NCI-H2171 treated with DMSO at 0.1 percent for 48 hours (cell line): ENCODE measurements at regions not wholly inside any gene's neighbourhood (a gene's known extent, or its start where the extent isn't known, plus 50 kb on each side); places are given as distances from the start of the nearest gene placed in this dataset.
A peak's percentile ranks its signal among the peaks of the same experiment; 100 is the strongest.

Source experiments
- DNase-seq: peaks from one replicate; lab custom pipeline; 2025; lab: John Stamatoyannopoulos, UW

DNA sequence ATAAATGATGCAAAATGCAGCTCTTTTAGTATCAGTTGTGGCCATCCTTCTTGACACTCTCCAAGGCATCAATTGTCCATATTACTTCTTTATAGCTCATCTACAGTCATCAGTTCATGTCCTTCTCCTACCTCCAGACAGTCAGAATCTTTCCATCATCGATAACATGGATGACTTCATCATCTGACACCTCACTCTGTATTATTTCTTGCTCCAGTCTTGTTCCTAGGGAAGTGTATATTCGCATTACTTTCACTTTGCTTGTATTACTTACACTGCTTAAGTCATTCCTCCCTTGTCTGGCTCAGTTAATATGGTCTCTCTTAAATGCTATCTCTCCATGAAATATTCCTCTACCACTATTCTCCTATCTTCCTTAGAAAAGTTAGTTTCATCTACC, 999.1 kb upstream of the SLC10A2 start:
- no peak for DNase-seq

GRCh38 chr13:104057861-104058260, 991.6 kb upstream of the SLC10A2 start:
- DNase-seq, result no peak

DNA sequence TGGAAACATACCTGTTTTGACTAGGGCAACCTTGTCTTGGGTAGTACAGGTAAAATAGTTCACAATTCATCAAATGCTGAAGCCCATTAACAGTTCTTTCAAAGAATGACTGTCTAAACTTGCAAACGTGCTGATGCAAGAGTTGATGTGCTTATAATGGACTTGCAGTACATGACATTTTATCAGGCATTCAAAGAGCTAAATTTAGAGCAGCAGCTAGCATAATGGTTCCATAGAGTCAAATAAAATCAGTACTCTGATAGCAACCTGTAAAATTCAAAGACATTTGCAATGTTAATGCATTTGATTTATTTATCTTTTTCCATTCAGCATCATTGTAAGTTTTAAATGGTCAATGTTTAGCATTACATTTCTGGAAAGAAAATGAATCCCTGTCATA, 979.7 kb upstream of the SLC10A2 start:
- no peak for DNase-seq

- no peak for DNase-seq
Measured at GRCh38 chr13:104043184-104043583, 977.0 kb upstream of the SLC10A2 start.

- DNase-seq, result no peak
Measured at GRCh38 chr13:104034891-104035290, 968.7 kb upstream of the SLC10A2 start.

DNA sequence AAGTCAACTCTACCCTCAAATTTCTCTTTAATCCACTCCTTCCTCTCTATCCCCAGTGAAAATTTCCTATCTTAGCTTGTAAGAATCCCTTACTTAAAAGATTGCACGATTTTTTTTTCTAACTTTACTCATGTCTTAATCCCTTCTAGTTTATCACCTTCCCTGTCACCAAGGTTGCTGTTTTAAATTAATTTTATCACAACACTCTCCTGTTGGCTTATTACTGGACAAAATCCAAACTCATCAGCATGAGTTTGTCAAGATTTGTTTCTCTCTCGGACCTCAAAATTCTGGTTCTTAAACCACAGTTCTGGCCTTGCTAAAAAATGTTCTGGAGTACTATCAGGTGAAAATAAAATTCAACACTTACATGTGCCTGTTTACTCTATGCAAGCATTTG, 959.1 kb upstream of the SLC10A2 start:
- DNase-seq, result no peak

GRCh38 chr13:104024416-104025170, 958.4 kb upstream of the SLC10A2 start:
- no peak for DNase-seq

GRCh38 chr13:104021806-104022397, 955.7 kb upstream of the SLC10A2 start:
- no peak for DNase-seq

GRCh38 chr13:104017317-104017716, 951.1 kb upstream of the SLC10A2 start:
- DNase-seq, result no peak

DNA sequence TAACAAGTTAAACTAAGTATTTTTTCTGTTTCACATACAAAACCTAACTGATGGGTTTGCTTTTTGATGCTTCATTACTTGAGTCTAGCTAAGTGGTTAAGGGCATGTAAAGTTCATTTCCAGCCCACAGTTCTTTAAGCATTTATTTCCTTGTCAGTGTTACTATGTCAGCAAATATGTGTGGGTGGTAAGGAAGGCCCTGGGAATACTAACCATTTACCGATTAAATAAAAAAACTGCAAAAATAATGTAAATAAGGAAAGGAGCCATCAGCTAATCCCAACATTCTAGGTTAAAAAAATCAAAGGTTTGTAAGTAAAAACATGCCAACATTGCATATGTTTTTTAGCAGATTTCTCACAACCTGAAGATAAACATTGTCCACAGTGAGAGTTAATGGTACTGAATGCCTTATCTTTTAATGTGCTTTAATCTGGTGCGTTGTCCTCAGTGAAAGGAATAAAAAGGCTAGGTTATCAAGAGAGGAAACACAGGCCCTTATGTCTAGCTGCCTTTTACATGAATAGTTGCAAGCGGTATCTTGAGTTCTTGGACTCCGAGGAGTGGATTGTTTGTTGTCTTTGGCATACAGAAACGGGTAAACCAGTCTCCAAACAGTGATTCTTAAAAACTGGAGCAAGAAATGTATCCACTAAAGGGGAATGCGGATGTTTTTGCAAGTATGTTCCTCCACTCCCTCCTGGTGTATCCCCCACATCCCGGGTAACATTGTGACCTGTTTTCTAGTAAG, 949.6 kb upstream of the SLC10A2 start:
- no peak for DNase-seq

GRCh38 chr13:104014803-104015645, 948.8 kb upstream of the SLC10A2 start:
- DNase-seq, result no peak

GRCh38 chr13:104011505-104012241, 945.5 kb upstream of the SLC10A2 start:
- peak; percentile 80 for DNase-seq

DNA sequence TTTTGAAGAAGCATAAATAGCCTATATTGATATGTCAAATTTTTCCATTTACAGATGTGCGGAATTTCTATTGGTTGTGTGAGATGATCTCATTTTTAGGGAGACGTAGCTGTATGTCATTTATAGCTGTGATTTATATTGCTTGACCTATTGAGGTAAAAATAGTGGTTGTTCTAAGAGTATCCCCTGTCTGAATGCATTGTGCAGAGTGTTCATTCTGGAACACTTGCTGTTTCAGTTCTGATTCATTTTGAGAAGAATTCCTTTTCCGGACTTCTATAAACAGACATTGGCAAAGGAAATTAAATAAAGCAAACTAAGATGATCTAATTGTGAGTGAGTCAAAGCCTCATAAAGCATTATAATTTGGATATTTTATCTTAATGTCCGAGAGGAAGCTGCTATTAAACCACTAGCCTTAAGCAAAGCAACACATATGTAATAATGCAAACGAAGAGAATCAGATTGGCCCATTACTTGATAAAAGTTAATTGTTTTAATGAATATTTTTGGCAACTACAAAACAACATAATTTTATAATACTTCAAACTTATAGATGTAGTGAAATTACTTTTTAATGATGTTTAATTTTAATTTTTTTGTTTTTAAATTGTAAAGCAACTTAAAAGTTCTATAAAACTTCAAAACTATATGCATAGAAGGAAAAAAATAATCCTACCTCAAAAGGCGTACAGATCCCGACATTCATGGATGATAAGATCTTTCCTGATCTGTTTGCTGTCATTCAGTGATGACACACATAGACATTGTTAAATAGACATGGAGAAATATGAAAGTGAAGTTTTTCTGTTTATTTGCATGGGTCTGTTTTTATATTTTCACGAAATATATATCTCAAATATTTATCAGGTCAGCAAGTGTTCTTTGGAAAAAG, 942.6 kb upstream of the SLC10A2 start:
- no peak for DNase-seq

DNA sequence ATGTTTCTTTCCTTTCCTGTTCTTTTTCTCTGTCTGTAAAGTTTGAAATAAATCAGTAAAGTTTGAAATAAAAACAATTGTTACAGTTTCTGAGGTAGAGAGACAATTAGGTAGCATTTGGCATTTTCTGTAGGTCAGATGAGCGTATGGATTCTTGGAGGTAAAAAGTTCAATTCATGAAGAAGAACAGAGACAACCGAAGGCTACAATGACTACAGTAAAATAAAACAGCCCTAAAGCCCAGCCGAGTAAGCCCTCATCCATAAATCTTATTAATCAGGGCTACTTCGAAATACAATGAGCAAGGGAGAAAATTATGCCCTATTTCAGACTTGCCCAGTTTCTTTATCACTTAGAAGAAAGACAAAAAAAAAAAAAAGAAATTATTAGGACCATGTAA, 941.9 kb upstream of the SLC10A2 start:
- DNase-seq, result no peak

DNA sequence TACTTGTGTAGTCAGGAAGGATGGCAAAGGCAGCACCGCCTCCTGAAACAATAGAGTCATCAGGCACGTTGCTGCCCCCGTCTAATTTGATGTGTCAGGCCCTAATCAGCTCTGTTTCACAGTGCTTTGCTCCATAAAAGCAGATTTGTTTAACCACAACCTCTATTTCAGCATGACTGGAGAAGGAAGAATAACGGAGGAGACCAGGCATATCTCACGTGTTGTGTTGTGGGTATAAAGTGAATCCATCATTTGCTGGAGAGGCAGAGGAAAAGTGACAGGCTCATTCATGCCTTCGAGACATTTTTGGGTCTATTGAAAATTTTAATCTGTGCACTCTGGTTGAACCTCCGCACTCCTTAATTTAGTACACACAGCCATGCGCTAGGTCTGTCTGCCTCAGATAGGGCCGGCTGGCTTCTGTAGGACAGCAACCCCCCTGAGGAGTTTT, 940.4 kb upstream of the SLC10A2 start:
- no peak for DNase-seq

DNA sequence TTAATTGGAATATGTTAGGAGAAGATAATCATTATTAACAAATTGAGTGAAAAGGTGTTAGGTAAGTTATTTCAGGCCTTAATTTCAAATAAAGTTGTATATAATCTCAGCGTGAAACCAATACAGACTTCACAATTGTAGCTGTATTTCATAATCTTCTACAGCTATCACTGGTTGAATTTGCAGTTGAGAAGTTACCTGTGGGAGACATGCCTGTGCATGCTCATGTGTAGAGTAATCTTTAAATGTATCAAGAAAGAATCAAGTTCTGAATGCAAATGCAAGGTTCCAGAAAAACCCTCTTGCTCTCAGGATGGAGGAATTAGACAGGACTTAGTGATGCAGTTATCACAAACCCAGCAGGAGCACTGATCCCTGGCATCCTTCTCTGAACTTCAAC, 938.4 kb upstream of the SLC10A2 start:
- no peak for DNase-seq

GRCh38 chr13:104002216-104002615, 936.0 kb upstream of the SLC10A2 start:
- DNase-seq, result no peak

DNA sequence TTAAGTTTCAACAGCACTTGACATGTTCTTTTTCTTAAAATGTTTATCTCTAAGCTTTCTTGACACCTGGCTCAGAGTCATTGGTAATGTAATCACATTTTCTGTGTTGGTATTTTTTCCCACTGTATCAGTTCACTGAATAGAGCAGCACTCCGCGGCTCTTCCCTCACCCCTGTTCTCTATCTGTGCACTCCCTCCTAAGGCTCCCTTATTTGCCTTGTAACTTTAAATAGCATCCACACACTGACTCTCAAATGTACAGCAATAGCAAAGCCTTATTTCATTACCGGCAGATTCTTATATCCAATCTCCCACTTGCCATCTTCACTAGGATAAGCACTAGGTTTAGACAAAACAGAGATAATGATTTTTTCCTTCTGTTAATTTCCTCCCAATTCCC, 935.5 kb upstream of the SLC10A2 start:
- no peak for DNase-seq

DNA sequence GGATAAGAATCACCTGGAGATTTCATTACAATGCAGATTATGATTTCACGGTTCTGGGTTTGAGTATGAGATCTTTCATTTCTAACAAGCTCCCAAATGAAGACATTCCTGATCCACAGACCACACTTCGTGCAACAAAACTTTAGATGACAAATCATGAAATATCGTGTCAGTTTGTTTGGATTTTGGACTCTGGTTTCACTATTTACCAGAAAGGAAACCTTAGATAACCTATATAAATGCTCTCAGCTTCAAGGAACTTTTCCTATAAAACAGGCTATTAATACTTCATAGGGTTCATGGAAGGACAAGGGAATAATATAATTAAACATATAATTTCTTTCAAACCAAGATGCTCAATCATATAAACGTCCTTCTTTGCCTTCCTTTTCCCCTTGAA, 930.5 kb upstream of the SLC10A2 start:
- no peak for DNase-seq

- no peak for DNase-seq
Measured at GRCh38 chr13:103983948-103984347, 917.7 kb upstream of the SLC10A2 start.
